GM12874 (cell line): ENCODE measurements at regions not wholly inside any gene's neighbourhood (a gene's known extent, or its start where the extent isn't known, plus 50 kb on each side); places are given as distances from the start of the nearest gene placed in this dataset.

ENCODE experiments used
- TF ChIP-seq, protein P1 (sequence below): IDR thresholded peaks from 2 replicates; pipeline ENCODE4 v1.5.1; 2011; ENCODE audit warnings: low read depth, mild to moderate bottlenecking, control low read depth, low read length, moderate library complexity; ENCODE audit not compliant: insufficient read depth

DNA sequence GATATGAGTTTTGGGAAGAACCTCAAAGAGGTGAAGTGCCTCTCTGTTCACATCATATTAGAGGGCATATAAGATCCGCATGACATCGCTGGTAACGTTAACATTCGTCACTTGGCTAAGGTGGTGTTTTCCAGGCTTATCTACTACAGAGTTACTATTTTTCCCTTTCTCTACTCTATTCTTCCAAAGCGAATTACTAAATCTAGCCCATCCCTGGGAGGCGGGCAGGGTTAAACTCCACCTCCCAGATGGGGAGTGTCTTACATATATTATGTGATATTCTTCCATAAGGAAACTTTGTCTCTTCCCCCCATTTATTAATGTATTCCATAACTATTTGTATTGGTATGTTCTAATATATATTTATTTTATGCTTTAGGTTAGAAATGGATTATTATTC lies 293.9 kb downstream of the CYRIA start:
- TF ChIP-seq, protein P1, sequence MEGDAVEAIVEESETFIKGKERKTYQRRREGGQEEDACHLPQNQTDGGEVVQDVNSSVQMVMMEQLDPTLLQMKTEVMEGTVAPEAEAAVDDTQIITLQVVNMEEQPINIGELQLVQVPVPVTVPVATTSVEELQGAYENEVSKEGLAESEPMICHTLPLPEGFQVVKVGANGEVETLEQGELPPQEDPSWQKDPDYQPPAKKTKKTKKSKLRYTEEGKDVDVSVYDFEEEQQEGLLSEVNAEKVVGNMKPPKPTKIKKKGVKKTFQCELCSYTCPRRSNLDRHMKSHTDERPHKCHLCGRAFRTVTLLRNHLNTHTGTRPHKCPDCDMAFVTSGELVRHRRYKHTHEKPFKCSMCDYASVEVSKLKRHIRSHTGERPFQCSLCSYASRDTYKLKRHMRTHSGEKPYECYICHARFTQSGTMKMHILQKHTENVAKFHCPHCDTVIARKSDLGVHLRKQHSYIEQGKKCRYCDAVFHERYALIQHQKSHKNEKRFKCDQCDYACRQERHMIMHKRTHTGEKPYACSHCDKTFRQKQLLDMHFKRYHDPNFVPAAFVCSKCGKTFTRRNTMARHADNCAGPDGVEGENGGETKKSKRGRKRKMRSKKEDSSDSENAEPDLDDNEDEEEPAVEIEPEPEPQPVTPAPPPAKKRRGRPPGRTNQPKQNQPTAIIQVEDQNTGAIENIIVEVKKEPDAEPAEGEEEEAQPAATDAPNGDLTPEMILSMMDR: no peak

DNA sequence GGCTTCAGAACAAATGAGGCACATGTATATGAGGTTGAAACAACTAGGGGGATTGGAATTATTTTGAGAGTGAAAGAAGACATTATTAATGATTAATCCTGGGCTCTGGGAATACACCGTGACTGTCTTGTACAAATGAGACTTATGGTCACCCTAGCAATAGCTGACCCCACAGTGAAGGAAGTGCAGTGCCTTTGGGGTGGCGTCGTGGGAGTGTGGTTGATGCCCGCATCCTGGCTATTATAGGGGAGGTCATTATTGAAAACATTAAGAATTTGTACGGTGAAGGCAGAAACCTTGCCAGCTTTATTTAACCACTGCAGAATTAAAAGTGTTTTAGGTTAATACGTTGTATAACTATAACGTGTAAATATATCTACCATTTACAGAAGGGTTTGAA lies 296.7 kb downstream of the CYRIA start:
- TF ChIP-seq, protein P1: no peak

DNA sequence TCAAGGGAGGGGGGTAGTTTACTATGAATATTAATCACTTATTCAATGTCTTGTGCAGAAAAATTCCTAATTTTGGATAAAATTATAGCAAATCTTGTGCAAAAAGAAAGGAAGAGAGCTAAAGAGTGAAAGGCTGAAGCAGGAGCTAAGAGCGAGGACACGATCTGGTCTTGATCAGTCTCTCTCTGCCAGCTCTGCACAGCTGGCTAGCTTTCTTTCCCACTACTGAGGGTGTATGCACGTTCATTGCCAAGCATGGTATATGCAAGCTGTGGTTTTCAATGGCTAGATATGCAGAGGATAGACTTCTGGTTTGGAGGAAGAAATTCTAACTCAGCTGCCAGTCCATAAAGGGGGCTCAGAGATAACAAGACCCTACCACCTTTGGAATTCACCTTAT lies 297.3 kb downstream of the CYRIA start:
- TF ChIP-seq, protein P1: no peak

DNA sequence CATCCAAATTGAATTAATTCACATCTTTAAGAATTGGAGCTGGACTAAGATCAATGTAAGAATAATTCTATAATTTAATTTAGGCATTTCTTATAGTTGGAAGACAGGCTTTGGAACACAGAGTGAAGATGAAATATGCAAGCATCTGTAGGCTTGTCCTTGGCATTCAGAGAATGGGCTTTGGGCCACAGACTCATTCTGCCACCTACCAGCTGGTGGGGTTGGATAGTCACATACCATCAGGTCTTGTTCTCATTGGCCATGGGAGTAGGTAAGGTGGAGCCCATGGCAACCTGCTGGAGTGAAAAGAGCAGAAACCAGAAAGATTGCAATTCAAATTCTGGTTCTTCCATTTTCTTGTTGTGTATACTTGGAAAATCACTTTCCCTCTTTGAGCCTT lies 300.3 kb downstream of the CYRIA start:
- TF ChIP-seq, protein P1: no peak

DNA sequence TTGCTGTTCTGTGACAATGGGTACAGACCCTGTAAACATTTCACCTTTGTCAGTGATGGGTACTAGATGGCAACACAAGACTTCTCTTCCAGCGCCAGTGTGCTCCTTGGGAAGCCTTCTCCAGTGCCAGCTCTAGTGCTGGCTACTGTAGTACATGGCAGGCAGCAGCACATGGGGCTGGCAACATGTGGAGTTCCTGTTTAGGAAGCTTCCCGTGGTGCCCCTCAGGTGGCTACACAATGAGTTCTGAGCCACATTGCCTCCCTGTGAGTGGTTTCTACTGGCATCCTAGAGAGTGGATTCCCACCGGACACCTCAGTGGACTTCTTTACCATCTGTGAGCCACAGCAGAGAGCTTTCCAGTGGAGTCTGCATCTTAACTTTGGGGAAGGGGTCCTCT lies 302.1 kb downstream of the CYRIA start:
- TF ChIP-seq, protein P1: no peak

DNA sequence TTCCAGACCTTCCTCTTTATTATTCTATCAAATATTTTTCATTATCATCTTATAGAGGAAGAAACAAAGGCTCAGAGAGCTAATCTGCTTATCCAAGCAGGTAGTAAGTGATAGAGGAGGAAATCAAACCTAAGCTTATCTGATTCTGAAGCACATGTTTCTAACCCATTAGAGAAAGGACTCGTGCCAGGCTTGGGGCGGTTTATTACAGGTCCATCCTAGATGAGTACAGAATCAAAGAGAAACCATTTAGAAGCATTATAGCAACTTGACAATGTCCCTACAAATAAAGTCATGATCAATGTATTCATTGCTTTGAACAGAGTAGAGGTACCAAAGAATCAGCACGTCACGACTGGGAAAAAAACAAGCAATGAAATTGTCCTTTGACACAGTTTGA lies 303.0 kb downstream of the CYRIA start:
- TF ChIP-seq, protein P1: no peak

DNA sequence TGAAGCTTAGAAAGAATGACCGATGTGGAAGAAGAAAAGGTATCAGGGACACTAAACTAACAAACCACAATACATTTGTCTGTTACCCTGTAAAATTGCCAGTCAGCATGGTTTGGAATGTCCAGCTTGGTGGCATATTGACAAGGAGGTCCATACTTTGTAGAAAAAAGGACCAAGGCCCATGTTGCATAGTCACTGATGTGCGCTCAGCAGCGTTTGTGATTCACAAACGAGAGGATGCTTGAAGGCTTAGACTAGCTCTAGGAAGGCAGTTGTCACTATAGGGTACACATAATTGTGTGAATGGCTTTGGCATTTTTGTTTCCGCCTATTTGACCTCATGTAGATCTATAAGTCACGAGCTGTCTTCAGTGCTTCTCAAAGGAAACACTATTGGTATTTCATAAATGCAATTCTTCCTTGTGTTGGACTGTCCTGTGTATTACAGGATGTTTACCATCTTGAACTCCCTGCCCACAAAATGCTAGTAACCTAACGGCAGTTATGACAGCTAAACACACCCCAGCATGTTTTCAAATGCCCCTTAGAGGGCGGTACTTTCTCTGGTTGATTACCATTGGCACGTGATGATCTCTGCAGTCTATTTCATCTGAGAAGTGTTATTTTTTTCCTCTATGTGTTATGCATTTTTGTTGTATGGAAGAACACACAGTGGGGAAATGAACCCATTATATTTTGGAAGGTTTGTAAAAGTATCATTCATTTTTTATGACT lies 304.2 kb downstream of the CYRIA start:
- TF ChIP-seq, protein P1: no peak
